Erythroblast (primary cell): ENCODE measurements at regions not wholly inside any gene's neighbourhood (a gene's known extent, or its start where the extent isn't known, plus 50 kb on each side); places are given as distances from the start of the nearest gene placed in this dataset.

Experiments
- GATA1 ChIP-seq: IDR thresholded peaks from 2 replicates; pipeline ENCODE4 v1.6.1; 2011; ENCODE audit warnings: low read depth, mild to moderate bottlenecking, control low read depth, low read length, moderate library complexity
- POLR2A ChIP-seq: IDR thresholded peaks from 2 replicates; pipeline ENCODE4 v1.6.1; 2011; ENCODE audit warnings: mild to moderate bottlenecking, low read length

GRCh38 chr16:66267292-66268014 lies 99.0 kb upstream of the CDH5 start:
- TF ChIP-seq POLR2A (no peak), GATA1 (no peak)
